HG03575 (cell line): ENCODE measurements at regions not wholly inside any gene's neighbourhood (a gene's known extent, or its start where the extent isn't known, plus 50 kb on each side); places are given as distances from the start of the nearest gene placed in this dataset.
"Not testable (repeated sequence)": the region's sequence is repeated elsewhere in the genome, so short reads cannot be mapped to it uniquely, and the experiment has no call there.

Experiments
- ATAC-seq: cut with Tn5 transposase; IDR thresholded peaks from one replicate; pipeline ENCODE4 v1.9.1; 2021; ENCODE audit not compliant: unreplicated experiment, insufficient number of reproducible peaks, low FRiP score; ENCODE audit errors: extremely low read depth

- ATAC-seq = no peak
Observed at GRCh38 chr6:9708600-9708999, 706.3 kb downstream of the TFAP2A start.

DNA sequence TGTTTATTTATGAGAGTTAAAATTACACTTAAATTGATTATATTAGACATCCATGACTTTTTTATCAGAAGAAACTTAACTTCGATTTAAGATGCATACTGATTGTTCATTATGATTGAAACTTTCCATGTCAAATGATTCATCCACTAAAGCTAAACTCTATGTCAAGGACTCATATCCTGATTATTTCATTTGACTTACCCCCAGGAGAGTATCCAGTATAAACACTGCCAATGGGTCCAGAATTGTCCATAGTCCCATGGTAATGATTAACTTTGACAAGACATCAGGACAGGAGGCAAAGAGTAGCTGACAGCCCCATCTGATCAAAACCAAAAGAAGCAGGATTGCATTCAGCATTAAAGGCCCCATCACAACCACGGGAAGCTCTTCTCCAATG is 709.9 kb downstream of the TFAP2A start:
- ATAC-seq = no peak

DNA sequence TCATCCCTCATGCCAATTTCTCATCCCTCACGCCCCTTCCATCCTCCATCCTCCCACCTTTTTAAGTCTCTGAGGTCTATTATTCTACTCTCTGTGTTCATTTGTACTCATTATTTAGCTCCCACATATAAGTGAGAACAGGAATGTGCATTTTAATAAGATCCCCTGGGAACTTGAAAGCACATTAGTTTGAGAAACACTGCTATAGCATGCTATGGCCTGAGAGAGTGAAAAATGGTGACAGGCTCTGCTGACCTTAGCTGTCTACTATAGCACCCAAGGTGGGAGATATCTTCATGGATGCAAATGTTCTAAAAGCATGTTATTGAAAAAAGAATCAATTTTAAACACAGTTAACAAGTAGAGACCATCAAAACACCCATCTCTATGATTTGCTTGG is 712.0 kb downstream of the TFAP2A start:
- ATAC-seq = no peak

GRCh38 chr6:9699888-9700287 is 715.0 kb downstream of the TFAP2A start:
- no peak for ATAC-seq

DNA sequence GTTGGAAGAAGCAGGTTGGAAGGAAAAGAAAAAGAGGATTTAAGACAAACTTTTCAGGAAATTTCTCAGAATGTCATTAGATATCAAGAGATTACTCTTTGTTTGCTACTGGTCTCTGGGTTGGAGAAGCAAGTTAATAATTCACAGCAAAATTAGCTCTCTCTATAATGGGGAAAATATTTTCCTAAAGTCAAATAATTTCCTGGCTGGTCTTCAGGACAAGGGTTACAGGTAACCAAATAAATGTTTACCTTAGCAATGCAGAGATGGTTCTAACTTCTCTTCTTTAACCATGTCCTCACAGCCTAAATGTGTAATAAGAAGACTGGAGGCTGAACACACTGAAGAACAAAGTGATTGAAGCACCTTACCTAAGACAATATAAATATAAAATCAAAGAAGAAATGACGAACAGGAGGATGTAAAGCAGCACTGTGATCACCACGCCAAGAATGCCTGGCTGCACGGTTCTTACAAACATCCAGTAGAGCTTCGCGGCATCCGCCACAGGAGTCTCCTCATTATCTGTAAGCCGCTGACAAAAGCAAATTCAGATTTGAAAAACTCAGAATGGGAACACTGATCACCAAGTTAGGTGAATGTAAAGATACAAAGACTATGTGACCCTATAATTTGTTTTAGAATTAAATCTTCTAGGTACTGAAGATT is 717.5 kb downstream of the TFAP2A start:
- ATAC-seq = no peak

- no peak for ATAC-seq
Observed at GRCh38 chr6:9690388-9690787, 724.5 kb downstream of the TFAP2A start.

DNA sequence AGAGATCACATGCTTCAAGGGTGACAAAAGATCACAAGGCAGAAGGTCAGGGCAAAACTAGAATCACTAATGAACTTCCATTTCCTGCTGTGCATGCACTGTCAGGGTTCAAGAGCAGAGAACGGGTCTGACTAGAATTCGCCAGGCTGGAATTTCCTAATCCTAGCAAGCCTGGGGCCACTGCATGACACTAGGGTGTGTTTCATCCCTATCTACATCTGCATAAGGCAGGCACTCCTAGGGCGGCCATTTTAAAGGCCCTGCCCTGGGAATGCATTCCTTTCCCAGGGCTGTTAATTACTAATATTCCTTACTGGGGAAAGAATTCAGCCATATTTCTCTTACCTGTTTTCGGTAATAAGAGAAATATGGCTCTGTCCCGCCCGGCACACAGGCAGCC is 734.1 kb downstream of the TFAP2A start:
- ATAC-seq = not testable (repeated sequence)

DNA sequence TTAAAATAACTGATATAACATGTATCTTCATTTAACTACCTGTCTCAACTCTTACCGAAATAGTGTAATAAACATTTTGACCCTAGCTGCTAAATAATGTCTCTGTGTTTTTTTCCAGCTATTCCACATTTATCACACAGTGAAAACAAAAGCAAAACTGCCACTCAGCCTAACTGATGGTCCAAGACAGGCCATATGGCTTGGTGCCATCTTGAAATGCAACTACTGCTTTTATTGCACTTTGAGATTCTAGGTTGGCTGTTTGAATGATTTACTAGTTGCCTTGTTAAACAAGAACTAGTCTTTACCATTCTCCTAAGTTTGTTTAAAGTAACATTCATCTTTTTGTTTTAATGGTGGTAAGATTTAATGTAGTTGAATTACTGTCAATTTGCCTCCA is 739.8 kb downstream of the TFAP2A start:
- no peak for ATAC-seq

GRCh38 chr6:9659848-9660247 is 755.0 kb downstream of the TFAP2A start:
- no peak for ATAC-seq

DNA sequence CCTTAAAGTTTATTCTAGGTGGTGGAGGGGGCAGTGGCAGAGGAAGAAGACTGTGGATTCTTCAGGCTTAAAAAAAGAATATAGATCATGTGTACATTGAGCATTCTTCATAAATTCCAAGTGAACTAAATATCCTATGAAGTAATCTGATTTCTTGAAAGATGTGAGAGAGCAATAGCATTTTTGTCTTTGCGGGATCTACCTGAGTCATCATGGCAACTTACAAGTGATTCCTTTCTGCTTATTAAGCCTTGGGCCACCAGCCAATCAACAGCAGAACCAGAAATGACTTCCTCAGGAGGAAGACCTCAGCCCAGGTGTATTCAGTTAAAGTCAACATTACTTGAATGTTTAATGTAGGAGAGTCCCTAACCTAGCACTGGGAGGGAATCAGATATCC is 756.9 kb downstream of the TFAP2A start:
- ATAC-seq = no peak

DNA sequence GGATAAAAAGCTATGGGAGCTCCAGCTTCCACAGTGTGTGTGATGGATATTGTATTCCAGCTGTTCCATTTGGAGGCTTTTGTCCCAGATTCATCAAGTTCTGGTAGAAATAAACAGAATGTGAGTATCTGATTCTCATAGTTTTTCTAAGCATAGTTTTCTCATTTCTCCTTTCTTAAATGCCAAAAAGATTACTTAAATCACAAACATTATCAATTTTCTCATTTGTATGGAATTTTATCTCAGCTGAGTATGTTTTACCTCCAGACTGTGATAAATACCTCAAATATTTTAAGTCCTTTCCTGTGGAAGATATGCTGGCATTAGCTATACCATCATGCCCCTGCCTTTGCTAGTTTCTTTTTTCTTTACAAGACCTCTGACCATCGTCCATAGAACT is 767.3 kb downstream of the TFAP2A start:
- ATAC-seq = no peak

DNA sequence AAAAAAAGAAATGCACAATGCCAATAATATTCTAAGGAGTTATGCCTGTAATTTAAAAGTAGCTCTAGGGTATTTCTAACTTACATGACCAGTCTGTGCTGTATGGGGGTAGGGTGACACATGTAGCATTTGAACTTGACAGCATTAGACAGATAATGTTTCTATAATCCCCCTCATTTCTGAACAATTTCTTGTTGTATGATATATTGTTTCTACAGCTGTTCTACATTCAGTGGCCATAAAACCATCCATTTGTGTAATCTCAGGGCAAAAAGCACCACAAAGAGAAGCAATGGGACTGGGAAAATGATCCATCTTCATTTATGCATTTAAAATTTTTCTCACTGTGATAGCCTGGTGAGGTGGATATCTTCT is 767.8 kb downstream of the TFAP2A start:
- ATAC-seq = no peak

DNA sequence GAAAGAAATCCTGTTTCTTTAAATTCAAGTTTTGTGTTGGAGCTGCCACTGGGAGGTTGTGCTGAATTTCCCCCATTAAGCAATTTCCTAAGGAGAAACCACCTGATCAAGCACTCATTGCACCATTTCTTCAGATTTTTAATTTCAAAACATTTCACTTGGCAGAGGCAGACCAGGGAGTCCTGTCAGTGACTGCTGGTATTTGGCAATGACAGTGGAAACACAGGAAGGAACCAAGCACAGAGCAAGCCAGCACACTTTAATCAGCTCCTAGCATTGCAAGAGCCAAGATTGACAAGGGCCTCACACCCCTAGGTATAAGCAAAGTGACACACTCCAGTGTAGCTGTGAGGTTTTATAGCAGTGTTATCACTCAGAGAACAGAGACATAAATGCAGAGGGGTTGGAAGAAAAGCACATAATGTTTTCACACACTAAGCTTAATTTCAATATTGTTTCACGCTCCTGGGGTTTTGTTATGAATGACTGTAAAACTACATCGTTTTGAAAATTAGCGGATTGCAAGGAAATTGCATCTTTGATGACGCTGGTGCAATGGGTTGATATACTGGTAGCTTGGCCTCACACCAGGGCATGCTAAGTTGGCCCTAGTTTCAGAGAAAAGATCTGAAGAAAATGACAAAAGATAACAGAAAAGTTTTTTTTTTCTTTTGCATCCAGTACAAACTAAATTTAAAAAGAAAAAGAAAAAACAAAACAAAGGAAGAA is 768.4 kb downstream of the TFAP2A start:
- ATAC-seq = no peak

DNA sequence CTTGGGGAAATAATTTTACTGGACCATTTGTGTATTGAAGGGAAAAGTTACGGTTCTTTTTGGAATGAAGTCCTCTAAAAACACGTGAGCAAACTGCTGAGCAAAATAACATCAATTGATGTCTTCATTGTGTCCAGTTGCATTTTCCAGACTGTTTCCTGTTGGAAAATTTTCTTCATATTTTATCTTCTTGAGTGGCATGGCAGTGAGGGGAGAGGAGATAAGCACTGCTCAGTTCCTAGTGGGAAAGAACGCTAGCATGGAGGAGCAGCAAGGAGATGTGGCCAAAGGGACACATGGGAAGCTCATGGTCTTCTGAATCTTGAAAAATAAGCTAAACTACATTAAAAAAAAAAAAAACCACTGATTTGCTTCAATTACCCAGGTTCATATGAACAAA is 776.0 kb downstream of the TFAP2A start:
- ATAC-seq = no peak

DNA sequence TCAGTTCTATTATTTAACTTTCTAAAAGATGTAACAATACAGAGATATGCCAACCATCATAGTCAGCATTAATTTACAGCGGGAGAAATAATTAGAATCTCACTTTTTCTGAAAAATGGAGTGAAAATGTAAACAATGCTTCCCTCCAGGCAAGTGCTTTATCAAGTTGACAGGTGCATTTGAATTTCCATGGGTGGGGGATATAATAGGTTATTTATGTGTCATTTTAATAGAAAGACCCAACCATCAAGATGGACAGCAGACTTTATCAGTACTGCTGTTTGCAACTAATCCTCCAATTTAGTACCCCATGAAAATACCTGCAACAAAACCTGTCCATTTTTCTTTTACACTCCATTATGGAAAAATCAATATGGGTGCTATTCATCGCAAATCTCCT is 780.1 kb downstream of the TFAP2A start:
- ATAC-seq = no peak

GRCh38 chr6:9632026-9632425 is 782.8 kb downstream of the TFAP2A start:
- ATAC-seq = no peak

DNA sequence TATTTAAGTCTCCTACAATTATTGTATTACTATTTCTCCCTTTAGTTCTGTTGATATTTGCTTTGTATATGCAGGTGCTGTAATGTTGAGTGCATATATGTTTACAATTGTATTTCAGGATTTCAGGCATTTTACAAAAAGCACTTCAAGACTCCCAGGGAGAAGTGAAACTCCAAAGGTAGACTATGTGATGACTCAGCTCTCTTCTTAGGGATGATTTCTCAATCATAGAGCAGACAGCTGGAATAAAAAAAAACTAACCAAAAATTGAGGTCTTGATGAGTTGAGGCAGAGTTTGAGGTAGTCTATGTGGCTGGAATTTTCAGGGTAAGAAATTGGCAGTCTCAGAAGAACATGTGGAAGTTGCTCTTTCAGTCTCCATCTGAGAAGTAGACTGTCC is 786.1 kb downstream of the TFAP2A start:
- no peak for ATAC-seq

GRCh38 chr6:9627916-9628315 is 787.0 kb downstream of the TFAP2A start:
- ATAC-seq = no peak

- no peak for ATAC-seq
Observed at GRCh38 chr6:9623985-9624384, 790.9 kb downstream of the TFAP2A start.

DNA sequence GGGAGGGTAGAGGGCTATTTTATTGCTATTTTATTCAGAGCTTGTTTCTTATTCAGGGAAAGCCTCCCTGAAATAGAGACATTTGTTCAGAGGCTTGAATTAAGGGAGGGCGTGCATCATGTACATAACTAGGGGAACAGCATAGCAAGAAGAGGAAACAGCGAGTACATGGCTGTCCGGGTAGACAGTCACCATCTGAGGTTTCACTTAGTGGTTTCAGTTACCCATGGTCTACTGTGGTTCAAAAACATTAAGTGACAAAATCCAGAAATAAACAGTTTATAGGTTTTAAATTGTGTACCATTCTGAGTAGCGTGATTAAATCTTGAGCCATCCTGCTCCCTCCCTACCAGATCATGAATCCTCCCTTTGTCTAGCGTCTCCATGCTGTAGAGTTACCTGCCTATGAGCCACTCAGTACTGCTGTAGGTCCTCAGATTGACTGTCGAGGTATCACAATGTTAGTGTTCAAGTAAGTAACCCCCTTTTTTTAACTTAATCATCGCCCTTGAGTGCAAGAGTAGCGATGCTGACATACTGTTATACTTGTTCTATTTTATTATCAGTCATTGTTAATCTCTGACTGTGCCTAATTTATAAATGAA is 791.5 kb downstream of the TFAP2A start:
- ATAC-seq = no peak
